Cardiac muscle cell (in vitro differentiated cells and primary cell): ENCODE measurements at regions not wholly inside any gene's neighbourhood (a gene's known extent, or its start where the extent isn't known, plus 50 kb on each side); places are given as distances from the start of the nearest gene placed in this dataset.

Experiments used
- DNase-seq, 2 donors: peaks; one replicate each; pipeline versions ENCODE4 v3.0.0 to v3.0.0-alpha.2; 2010 to 2017; ENCODE audit warnings: low read depth in 1 of 2, low spot score in 1 of 2
- H3K27ac ChIP-seq: fragments of 200-600 bp; sonication (generic); 2 replicates; pipeline ENCODE4 v1.5.1; 2016
- H3K27me3 ChIP-seq: fragments of 200-600 bp; sonication (generic); 2 replicates; pipeline ENCODE4 v1.6.0; 2016; ENCODE audit warnings: control low read depth
- H3K36me3 ChIP-seq: fragments of 200-600 bp; sonication (generic); 2 replicates; pipeline ENCODE4 v1.5.1; 2016; ENCODE audit warnings: control low read depth
- H3K4me1 ChIP-seq: fragments of 200-600 bp; sonication (generic); 2 replicates; pipeline ENCODE4 v1.8.1; 2017; ENCODE audit warnings: low read depth, mild to moderate bottlenecking, mixed run types
- H3K4me3 ChIP-seq: fragments of 200-600 bp; sonication (generic); 2 replicates; pipeline ENCODE4 v1.5.1; 2016; ENCODE audit warnings: mild to moderate bottlenecking
- H3K9me3 ChIP-seq: fragments of 200-600 bp; sonication (generic); 2 replicates; pipeline ENCODE4 v1.5.1; 2017; ENCODE audit warnings: low read depth, mild to moderate bottlenecking, control low read depth
- TF ChIP-seq, protein P1 (sequence below): IDR thresholded peaks from 2 replicates; pipeline ENCODE4 v1.5.1; 2012; ENCODE audit warnings: low read depth, mild to moderate bottlenecking, low read length

DNA sequence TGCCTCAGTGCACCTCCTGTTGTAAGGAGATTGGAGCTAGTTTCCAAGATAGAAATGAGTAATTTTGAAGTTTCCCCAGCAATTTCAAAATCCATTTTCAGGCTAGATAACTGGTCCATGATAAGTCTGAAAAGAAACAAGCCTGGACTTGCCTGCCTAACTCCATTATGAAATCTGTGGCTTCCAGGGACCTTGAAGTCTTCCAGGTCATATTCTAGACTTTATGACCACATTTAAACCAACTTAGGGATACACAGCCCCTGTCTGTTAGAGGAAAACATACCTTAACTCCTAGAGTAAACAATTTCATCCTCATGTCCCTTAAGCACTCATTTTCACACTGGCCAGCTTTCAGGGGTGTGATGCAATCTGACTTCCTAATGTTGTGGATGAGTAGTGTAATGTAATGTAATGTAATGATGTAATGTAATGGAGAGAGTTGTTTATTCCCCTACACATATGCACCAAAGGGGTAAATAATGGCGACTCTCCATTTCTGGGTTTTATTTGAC, 96.7 kb upstream of the FAM20A start:
- H3K4me3 ChIP-seq = no peak overlapping the region
- H3K27me3 ChIP-seq = no peaks in the 10 kb centered on the region
- H3K9me3 ChIP-seq = no peaks in the 10 kb centered on the region
- peak in 1 of 2 donors; percentile 92 for DNase-seq
- peaks cover 19% of the 10 kb centered on the region for H3K4me1 ChIP-seq
- TF ChIP-seq, protein P1, sequence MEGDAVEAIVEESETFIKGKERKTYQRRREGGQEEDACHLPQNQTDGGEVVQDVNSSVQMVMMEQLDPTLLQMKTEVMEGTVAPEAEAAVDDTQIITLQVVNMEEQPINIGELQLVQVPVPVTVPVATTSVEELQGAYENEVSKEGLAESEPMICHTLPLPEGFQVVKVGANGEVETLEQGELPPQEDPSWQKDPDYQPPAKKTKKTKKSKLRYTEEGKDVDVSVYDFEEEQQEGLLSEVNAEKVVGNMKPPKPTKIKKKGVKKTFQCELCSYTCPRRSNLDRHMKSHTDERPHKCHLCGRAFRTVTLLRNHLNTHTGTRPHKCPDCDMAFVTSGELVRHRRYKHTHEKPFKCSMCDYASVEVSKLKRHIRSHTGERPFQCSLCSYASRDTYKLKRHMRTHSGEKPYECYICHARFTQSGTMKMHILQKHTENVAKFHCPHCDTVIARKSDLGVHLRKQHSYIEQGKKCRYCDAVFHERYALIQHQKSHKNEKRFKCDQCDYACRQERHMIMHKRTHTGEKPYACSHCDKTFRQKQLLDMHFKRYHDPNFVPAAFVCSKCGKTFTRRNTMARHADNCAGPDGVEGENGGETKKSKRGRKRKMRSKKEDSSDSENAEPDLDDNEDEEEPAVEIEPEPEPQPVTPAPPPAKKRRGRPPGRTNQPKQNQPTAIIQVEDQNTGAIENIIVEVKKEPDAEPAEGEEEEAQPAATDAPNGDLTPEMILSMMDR = no peak
- H3K36me3 ChIP-seq = no peaks in the 10 kb centered on the region
- no peak overlapping the region for H3K27ac ChIP-seq

DNA sequence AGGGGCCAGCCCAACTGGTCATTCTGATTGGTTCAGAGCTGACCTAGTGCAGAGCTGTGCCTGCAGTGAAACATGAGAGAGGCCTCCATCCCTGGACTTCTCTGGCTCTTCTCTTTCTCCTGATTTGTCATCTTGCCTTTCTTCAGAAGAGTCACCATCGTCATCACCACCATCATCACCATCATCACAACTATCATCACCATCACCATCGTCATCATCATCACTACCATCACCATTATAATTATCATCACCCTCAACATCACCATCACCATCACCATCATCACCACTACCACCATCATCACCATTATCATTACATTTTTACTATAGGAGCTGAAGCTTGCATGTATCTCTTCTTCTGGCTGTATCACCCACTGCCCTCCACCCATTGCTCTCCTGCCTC, 94.5 kb upstream of the FAM20A start:
- Histone ChIP-seq H3K9me3 (no peaks in the 10 kb centered on the region), H3K4me1 (peaks cover 8% of the 10 kb centered on the region), H3K27me3 (no peaks in the 10 kb centered on the region), H3K4me3 (no peak overlapping the region), H3K27ac (no peak overlapping the region), H3K36me3 (no peaks in the 10 kb centered on the region)
- TF ChIP-seq, protein P1 = no peak
- no peak for DNase-seq

DNA sequence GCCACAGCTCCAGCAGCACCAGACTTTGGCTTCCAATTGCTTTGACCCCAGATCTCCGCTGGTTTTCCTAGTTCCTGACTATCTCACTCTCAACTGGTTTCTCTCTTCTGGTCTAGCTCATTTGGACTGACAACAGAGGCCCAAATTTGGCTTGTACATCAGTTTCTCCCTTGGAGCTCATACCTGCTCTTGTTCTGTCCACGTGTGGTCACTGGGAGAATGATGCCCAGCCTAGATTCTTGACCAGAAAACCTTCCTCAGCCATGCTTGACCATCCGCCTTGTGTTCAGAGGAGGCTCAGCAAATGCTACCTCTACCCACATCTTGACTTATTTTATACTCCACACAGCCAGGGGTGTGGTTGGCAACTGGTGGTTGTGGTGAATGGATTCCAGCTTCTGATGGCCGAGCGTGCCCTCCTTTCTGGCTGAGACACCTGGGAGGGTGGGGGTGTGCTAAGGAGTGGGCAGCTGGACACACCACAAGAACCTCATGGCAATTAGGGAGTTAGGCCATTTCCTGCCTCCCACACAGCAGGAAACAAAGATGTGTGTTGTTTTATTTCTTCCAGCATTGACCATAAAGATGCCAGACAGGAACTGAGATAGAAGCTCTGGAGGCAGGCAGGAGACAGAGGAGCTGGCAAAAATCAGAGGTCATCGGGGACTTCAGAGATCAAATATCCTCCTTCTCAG, 93.8 kb upstream of the FAM20A start:
- Histone ChIP-seq H3K36me3 (no peaks in the 10 kb centered on the region), H3K4me1 (peaks cover 1% of the 10 kb centered on the region), H3K27me3 (no peaks in the 10 kb centered on the region), H3K27ac (no peak overlapping the region), H3K9me3 (no peaks in the 10 kb centered on the region), H3K4me3 (no peak overlapping the region)
- peak in 1 of 2 donors; percentile 64 for DNase-seq
- TF ChIP-seq, protein P1 = no peak

DNA sequence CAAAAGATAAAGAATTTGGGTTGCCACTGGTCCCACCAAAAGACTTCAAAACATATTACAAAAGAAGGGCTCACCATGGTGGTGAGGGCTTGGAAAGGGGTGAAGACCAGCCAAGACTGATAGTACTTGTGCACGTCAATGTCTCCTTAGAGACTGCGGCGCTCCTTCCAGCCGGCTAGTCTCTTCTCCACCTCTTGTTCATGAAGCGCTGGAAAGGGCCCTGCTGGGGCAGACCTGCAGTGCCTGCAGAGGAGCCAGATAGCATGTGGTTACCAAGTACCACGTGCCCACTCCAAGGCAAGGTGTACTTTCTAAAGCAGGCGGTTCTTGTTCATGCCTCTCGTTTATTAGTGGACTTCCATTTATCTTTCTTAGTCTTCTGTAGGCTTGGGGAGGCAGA, 92.7 kb upstream of the FAM20A start:
- Histone ChIP-seq H3K9me3 (no peaks in the 10 kb centered on the region), H3K36me3 (no peaks in the 10 kb centered on the region), H3K4me1 (no peaks in the 10 kb centered on the region), H3K27ac (no peak overlapping the region), H3K27me3 (no peaks in the 10 kb centered on the region), H3K4me3 (no peak overlapping the region)
- DNase-seq = no peak
- TF ChIP-seq, protein P1 = no peak

DNA sequence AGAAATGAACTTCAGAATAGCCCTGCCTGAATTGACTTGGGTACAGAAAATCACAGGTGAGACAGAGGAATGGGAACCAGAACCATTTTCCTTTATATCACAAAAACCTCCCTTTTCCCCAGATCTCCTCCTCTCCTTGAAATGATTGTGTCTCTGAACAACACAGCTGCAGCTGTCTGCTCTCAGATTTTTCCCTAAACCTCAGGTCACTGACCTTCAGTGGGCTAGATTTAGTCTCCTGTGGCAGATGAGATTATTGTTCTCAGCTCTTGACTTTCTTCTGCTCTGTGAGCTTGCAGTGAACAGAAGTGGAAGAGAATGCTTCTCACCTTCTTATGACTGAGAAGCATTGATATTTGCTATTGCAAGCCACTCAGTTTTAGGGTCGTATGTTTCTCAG, 92.3 kb upstream of the FAM20A start:
- no peaks in the 10 kb centered on the region for H3K36me3 ChIP-seq
- TF ChIP-seq, protein P1 = no peak
- H3K27ac ChIP-seq = no peak overlapping the region
- H3K9me3 ChIP-seq = no peaks in the 10 kb centered on the region
- H3K4me3 ChIP-seq = no peak overlapping the region
- no peaks in the 10 kb centered on the region for H3K27me3 ChIP-seq
- H3K4me1 ChIP-seq = no peaks in the 10 kb centered on the region
- no peak for DNase-seq
